ENCODE measurements at regions not wholly inside any gene's neighbourhood (a gene's known extent, or its start where the extent isn't known, plus 50 kb on each side); places are given as distances from the start of the nearest gene placed in this dataset.

DNA sequence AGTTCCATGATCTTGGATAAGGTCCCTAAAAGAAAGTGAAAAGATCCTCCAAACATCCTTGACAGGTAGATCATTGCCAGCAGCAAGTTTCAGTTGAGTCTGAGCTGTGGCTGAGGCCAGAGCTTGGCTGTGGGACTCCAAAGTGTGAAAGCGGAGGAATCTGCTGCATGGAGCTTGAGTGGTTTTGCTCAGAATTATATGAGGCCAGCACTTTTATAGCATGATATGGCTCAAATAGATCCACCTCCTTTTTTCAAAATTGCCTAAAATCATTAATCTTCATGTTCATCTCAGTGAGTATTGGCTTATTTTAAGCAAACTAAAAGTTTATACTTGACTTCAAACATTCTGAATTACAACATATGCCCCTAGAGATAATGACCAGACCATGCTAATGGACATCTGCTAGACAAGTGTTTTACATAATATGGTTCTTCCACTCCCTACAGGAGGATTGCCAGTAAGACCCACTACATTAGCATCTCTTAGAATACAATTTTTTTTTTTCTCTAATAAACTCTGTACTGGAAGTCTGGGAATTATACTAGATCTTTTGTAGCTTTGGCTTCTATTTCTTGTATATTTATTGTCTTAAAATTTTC, 368.1 kb downstream of the ZPLD1 start:
- TF ChIP-seq CTCF (IDR thresholded peaks at IDR 0.05; ENCODE audit: insufficient read depth, low read depth, low read length, missing control alignments) = no peak
- DNase-seq (ENCODE audit: low read depth) = no peak
- no peak overlapping the region for H3K4me3 ChIP-seq (ENCODE audit: low read length)

DNA sequence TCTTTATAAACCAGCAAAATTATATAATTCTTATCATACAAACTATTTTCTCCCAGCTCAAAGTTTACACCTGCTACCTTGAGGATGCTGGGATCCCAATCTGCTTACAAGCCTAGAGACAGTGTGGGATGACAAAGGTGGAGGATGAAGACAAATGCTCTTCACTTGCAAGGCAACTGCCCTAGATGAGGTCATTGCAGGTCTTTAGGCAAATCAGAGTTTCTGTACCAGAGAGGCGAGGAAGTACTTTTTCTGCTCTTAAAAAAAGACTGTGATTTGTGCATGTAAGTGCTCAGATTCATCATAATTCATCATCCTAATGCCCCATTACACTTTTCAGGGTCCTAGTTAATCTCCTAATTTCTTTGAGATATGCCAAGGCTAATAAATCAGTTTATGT, 376.1 kb downstream of the ZPLD1 start:
- no peak for DNase-seq (ENCODE audit: low read depth)
- H3K4me3 ChIP-seq (ENCODE audit: low read length) = no peak overlapping the region
- no peak for TF ChIP-seq CTCF (IDR thresholded peaks at IDR 0.05; ENCODE audit: insufficient read depth, low read depth, low read length, missing control alignments)

- no peak overlapping the region for H3K4me3 ChIP-seq (ENCODE audit: low read length)
- no peak for DNase-seq (ENCODE audit: low read depth)
- TF ChIP-seq CTCF (IDR thresholded peaks at IDR 0.05; ENCODE audit: insufficient read depth, low read depth, low read length, missing control alignments) = no peak
Measured at GRCh38 chr3:102826636-102827035, 391.8 kb downstream of the ZPLD1 start.

DNA sequence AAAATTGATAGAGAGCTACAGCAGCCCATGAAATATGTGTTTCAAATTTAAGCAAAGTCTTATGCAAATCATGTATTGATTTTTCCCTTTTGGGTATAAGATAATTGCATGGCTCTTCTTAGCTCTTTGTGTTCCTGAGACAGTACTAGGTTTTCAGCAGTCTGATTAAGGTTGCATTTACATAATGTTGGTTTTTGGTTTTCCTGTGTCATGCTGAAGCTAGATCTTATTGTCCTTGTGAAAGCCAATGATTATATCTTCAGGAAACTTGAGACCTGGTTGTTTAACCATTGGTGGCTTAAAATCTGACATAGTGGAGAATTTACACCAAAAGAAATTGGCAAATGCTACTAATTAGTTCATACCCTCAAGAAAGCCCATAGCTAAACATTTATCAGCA, 392.6 kb downstream of the ZPLD1 start:
- no peak for TF ChIP-seq CTCF (IDR thresholded peaks at IDR 0.05; ENCODE audit: insufficient read depth, low read depth, low read length, missing control alignments)
- no peak overlapping the region for H3K4me3 ChIP-seq (ENCODE audit: low read length)
- no peak for DNase-seq (ENCODE audit: low read depth)

DNA sequence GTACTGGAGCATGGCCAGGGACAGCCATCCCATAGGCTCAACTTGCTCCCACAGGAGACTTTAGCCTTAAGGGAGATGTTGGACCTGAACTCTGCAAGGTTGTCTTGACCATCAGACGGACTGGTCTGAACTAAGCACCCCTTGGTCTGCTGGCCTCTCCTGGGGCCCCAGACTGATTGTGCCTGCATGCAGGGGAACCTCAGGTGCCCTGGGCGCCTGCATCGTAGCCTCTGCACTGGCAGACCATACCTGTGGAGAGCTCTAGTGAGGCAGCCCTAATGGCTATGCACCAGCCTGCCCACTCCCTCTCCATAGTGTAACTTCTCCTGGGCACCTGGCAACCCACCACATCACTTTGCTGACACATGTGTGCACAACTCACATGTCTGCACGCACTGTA, 395.6 kb downstream of the ZPLD1 start:
- TF ChIP-seq CTCF (IDR thresholded peaks at IDR 0.05; ENCODE audit: insufficient read depth, low read depth, low read length, missing control alignments) = no peak
- no peak for DNase-seq (ENCODE audit: low read depth)

DNA sequence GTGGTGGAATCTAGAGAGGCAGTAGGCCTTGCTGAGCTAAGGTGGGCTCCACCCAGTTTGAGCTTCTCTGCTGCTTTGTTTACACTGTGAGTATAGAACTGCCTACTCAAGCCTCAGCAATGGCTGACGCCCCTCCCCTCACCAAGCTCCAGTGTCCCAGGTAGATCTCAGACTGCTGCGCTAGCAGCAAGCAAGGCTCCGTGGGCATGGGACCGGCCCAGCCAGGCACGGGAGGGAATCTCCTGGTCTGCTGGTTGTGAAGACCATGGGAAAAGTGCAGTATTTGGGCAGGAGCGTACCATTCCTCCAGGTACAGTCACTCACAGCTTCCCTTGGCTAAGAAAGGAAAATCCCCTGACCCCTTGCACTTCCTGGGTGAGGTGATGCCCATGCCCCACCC, 407.1 kb downstream of the ZPLD1 start:
- no peak for TF ChIP-seq CTCF (IDR thresholded peaks at IDR 0.05; ENCODE audit: insufficient read depth, low read depth, low read length, missing control alignments)

More for the DNA sequence above, 395.6 kb downstream of the ZPLD1 start:
- H3K4me3 ChIP-seq (ENCODE audit: low read length) = no peak overlapping the region

GRCh38 chr3:102866845-102867244, 432.0 kb downstream of the ZPLD1 start:
- DNase-seq (ENCODE audit: low read depth) = no peak
- H3K4me3 ChIP-seq (ENCODE audit: low read length) = no peak overlapping the region
- no peak for TF ChIP-seq CTCF (IDR thresholded peaks at IDR 0.05; ENCODE audit: insufficient read depth, low read depth, low read length, missing control alignments)

More for the DNA sequence above, 407.1 kb downstream of the ZPLD1 start:
- DNase-seq (ENCODE audit: low read depth) = no peak
- H3K4me3 ChIP-seq (ENCODE audit: low read length) = no peak overlapping the region
